ENCODE measurements at regions not wholly inside any gene's neighbourhood (a gene's known extent, or its start where the extent isn't known, plus 50 kb on each side); places are given as distances from the start of the nearest gene placed in this dataset.

GRCh38 chr4:12324965-12325364, 896.3 kb upstream of the HS3ST1 start:
- Histone ChIP-seq H3K9me3 (ENCODE audit: insufficient read depth, low read length) (no peaks in the 10 kb centered on the region), H3K79me2 (ENCODE audit: low read length) (no peaks in the 10 kb centered on the region), H3K4me1 (ENCODE audit: low read length) (no peaks in the 10 kb centered on the region), H4K20me1 (ENCODE audit: insufficient read depth, low read length) (no peaks in the 10 kb centered on the region), H3K4me2 (ENCODE audit: low read length) (no peak overlapping the region), H3K27ac (ENCODE audit: low read length) (no peak overlapping the region), H2AFZ (ENCODE audit: low read depth, low read length) (no peak overlapping the region), H3K27me3 (ENCODE audit: low read depth, low read length) (no peaks in the 10 kb centered on the region), H3K9ac (ENCODE audit: low read length) (no peak overlapping the region), H3K36me3 (replicated peaks; ENCODE audit: low read depth, low read length) (no peaks in the 10 kb centered on the region), H3K4me3 (ENCODE audit: low read length) (no peak overlapping the region)
- TF ChIP-seq EZH2phosphoT487 (IDR thresholded peaks at IDR 0.05; ENCODE audit: low read depth) (no peak), CTCF (IDR thresholded peaks at IDR 0.05; ENCODE audit: low read depth, low read length) (no peak)

GRCh38 chr4:12319765-12320164, 891.1 kb upstream of the HS3ST1 start:
- Histone ChIP-seq H3K4me3 (ENCODE audit: low read length) (no peak overlapping the region), H4K20me1 (ENCODE audit: insufficient read depth, low read length) (no peaks in the 10 kb centered on the region), H3K4me1 (ENCODE audit: low read length) (no peaks in the 10 kb centered on the region), H3K27ac (ENCODE audit: low read length) (no peak overlapping the region), H3K4me2 (ENCODE audit: low read length) (no peak overlapping the region), H2AFZ (ENCODE audit: low read depth, low read length) (no peak overlapping the region), H3K36me3 (replicated peaks; ENCODE audit: low read depth, low read length) (no peaks in the 10 kb centered on the region), H3K9ac (ENCODE audit: low read length) (no peak overlapping the region), H3K9me3 (ENCODE audit: insufficient read depth, low read length) (no peaks in the 10 kb centered on the region), H3K79me2 (ENCODE audit: low read length) (no peaks in the 10 kb centered on the region), H3K27me3 (ENCODE audit: low read depth, low read length) (no peaks in the 10 kb centered on the region)
- TF ChIP-seq EZH2phosphoT487 (IDR thresholded peaks at IDR 0.05; ENCODE audit: low read depth), result no peak
- no peak for TF ChIP-seq CTCF (IDR thresholded peaks at IDR 0.05; ENCODE audit: low read depth, low read length)

- TF ChIP-seq EZH2phosphoT487 (IDR thresholded peaks at IDR 0.05; ENCODE audit: low read depth) (no peak), CTCF (IDR thresholded peaks at IDR 0.05; ENCODE audit: low read depth, low read length) (no peak)
- Histone ChIP-seq H3K9me3 (ENCODE audit: insufficient read depth, low read length) (no peaks in the 10 kb centered on the region), H3K79me2 (ENCODE audit: low read length) (no peaks in the 10 kb centered on the region), H3K27ac (ENCODE audit: low read length) (no peak overlapping the region), H3K4me2 (ENCODE audit: low read length) (no peak overlapping the region), H3K4me3 (ENCODE audit: low read length) (no peak overlapping the region), H3K36me3 (replicated peaks; ENCODE audit: low read depth, low read length) (no peaks in the 10 kb centered on the region), H3K27me3 (ENCODE audit: low read depth, low read length) (no peaks in the 10 kb centered on the region), H3K9ac (ENCODE audit: low read length) (no peak overlapping the region), H2AFZ (ENCODE audit: low read depth, low read length) (no peak overlapping the region), H4K20me1 (ENCODE audit: insufficient read depth, low read length) (no peaks in the 10 kb centered on the region), H3K4me1 (ENCODE audit: low read length) (peaks cover 13% of the 10 kb centered on the region)
These were observed 876.2 kb upstream of the HS3ST1 start for GRCh38 chr4:12304905-12305304.

- Histone ChIP-seq H3K27ac (ENCODE audit: low read length) (no peak overlapping the region), H3K79me2 (ENCODE audit: low read length) (no peaks in the 10 kb centered on the region), H3K9ac (ENCODE audit: low read length) (no peak overlapping the region), H3K36me3 (replicated peaks; ENCODE audit: low read depth, low read length) (no peaks in the 10 kb centered on the region), H3K9me3 (ENCODE audit: insufficient read depth, low read length) (no peaks in the 10 kb centered on the region), H3K27me3 (ENCODE audit: low read depth, low read length) (no peaks in the 10 kb centered on the region), H3K4me1 (ENCODE audit: low read length) (no peaks in the 10 kb centered on the region), H3K4me2 (ENCODE audit: low read length) (no peak overlapping the region), H3K4me3 (ENCODE audit: low read length) (no peak overlapping the region), H4K20me1 (ENCODE audit: insufficient read depth, low read length) (no peaks in the 10 kb centered on the region), H2AFZ (ENCODE audit: low read depth, low read length) (no peak overlapping the region)
- TF ChIP-seq EZH2phosphoT487 (IDR thresholded peaks at IDR 0.05; ENCODE audit: low read depth), result no peak
- no peak for TF ChIP-seq CTCF (IDR thresholded peaks at IDR 0.05; ENCODE audit: low read depth, low read length)
These were observed 867.7 kb upstream of the HS3ST1 start for GRCh38 chr4:12296366-12296765.
